ENCODE measurements at regions not wholly inside any gene's neighbourhood (a gene's known extent, or its start where the extent isn't known, plus 50 kb on each side); places are given as distances from the start of the nearest gene placed in this dataset.

DNA sequence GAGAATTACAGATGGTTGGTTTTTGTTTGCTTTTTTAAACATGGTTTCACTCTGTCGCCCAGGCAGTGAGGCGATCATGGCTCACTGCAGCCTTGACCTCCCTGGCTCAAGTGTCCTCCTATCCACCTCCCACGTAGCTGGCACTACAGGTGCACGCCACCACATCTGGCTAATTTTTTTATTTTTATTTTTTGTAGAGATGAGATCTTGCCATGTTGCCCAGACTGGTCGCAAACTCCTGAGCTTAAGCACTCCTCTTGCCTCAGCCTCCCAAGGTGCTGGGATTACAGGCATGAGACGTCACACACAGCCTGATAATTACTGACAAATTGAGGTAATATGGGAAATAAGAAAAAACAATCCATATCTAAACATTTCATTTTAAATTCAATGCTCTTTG lies 110.5 kb upstream of the ZSWIM2 start:
- no peak for DNase-seq
- no peaks in the 10 kb centered on the region for H3K79me1 ChIP-seq (ENCODE audit: low read depth in 1 of 2, low read length in 2 of 2)
- no peak overlapping the region for H3K56ac ChIP-seq (ENCODE audit: extremely low read depth, insufficient read depth, low read length)
- ATAC-seq (ENCODE audit: low read depth): no peak
- H4K91ac ChIP-seq (ENCODE audit: insufficient read depth, low read depth, low read length): no peak overlapping the region
- H3K9me1 ChIP-seq (ENCODE audit: insufficient read depth, low read length): no peaks in the 10 kb centered on the region
- intact Hi-C loops (cut with micrococcal nuclease): no loop called here
- H3K27ac ChIP-seq (ENCODE audit: insufficient read depth, low read length): no peak overlapping the region
- TF ChIP-seq, protein P1, sequence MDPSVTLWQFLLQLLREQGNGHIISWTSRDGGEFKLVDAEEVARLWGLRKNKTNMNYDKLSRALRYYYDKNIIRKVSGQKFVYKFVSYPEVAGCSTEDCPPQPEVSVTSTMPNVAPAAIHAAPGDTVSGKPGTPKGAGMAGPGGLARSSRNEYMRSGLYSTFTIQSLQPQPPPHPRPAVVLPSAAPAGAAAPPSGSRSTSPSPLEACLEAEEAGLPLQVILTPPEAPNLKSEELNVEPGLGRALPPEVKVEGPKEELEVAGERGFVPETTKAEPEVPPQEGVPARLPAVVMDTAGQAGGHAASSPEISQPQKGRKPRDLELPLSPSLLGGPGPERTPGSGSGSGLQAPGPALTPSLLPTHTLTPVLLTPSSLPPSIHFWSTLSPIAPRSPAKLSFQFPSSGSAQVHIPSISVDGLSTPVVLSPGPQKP (IDR thresholded peaks at IDR 0.05; ENCODE audit: borderline replicate concordance, low read depth, low read length): no peak
- TF ChIP-seq RAD21 (IDR thresholded peaks at IDR 0.05; ENCODE audit: low read length) (no peak), SMC3 (IDR thresholded peaks at IDR 0.05; ENCODE audit: low read depth, low read length) (no peak), CHD1 (IDR thresholded peaks at IDR 0.05; ENCODE audit: low read depth, low read length) (no peak)
- TF ChIP-seq, protein P2, sequence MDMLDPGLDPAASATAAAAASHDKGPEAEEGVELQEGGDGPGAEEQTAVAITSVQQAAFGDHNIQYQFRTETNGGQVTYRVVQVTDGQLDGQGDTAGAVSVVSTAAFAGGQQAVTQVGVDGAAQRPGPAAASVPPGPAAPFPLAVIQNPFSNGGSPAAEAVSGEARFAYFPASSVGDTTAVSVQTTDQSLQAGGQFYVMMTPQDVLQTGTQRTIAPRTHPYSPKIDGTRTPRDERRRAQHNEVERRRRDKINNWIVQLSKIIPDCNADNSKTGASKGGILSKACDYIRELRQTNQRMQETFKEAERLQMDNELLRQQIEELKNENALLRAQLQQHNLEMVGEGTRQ (IDR thresholded peaks at IDR 0.05; ENCODE audit: low read depth, low read length): no peak
- no TSS peak for BruUV-seq (replicated peaks)
- H3K4me3 ChIP-seq (ENCODE audit: insufficient read depth, low read depth, low read length): no peak overlapping the region
- H3K4me1 ChIP-seq (ENCODE audit: control insufficient read depth, insufficient read depth, low read length): no peaks in the 10 kb centered on the region
- dilution Hi-C loops (cut with HindIII; ENCODE audit: low sequenced_read_pairs, unreplicated experiment): no loop called here
- in situ Hi-C loops (cut with MboI; ENCODE audit: low sequenced_read_pairs): no loop called here
- no peak overlapping the region for H2BK20ac ChIP-seq (ENCODE audit: low read depth, low read length)
- no peak overlapping the region for H2BK120ac ChIP-seq (ENCODE audit: low read depth, low read length)
- POLR2A ChIA-PET (ENCODE audit: unreplicated experiment): no interaction called here
- peak overlapping the region; percentile 43 for H2AFZ ChIP-seq (replicated peaks; ENCODE audit: low read length, poor library complexity)
- H3K27me3 ChIP-seq (ENCODE audit: control insufficient read depth, insufficient read depth, low read length): no peaks in the 10 kb centered on the region
- H3K9ac ChIP-seq (ENCODE audit: low read depth, low read length): no peak overlapping the region
- no peak overlapping the region for H4K5ac ChIP-seq (ENCODE audit: low read depth, low read length)
- no peaks in the 10 kb centered on the region for H3K36me3 ChIP-seq (ENCODE audit: control insufficient read depth, insufficient read depth, low read length)
- H3K4me2 ChIP-seq (ENCODE audit: low read depth, low read length): no peak overlapping the region
- H2BK5ac ChIP-seq (ENCODE audit: low read depth, low read length, poor library complexity, severe bottlenecking): no peak overlapping the region
- no peak overlapping the region for H3K4ac ChIP-seq (ENCODE audit: low read depth, low read length)
- no peaks in the 10 kb centered on the region for H4K20me1 ChIP-seq (ENCODE audit: insufficient read depth, low read length)
- H3K23ac ChIP-seq (ENCODE audit: low read depth, low read length): no peak overlapping the region
- H3K9me3 ChIP-seq (ENCODE audit: control insufficient read depth, insufficient read depth, low read length): no peaks in the 10 kb centered on the region
- CTCF ChIA-PET: no interaction called here
- WGBS, 2 experiments (ENCODE audit: extremely low coverage in 2 of 2, insufficient read length in 1 of 2): no CpG with 5 or more reads among the region's 6 CpGs
- H4K8ac ChIP-seq (ENCODE audit: low read depth in 2 of 2, low read length in 2 of 2): no peak overlapping the region
- H3K14ac ChIP-seq (replicated peaks; ENCODE audit: low read depth, low read length): no peak overlapping the region
- no peak overlapping the region for H3K18ac ChIP-seq (ENCODE audit: low read depth, low read length)
- H2AK5ac ChIP-seq (ENCODE audit: low read depth, low read length): no peak overlapping the region
- no peak overlapping the region for H2BK15ac ChIP-seq (ENCODE audit: low read depth, low read length)
- H2AK9ac ChIP-seq (replicated peaks; ENCODE audit: low read depth, low read length, poor library complexity): no peak overlapping the region
